ENCODE measurements at regions not wholly inside any gene's neighbourhood (a gene's known extent, or its start where the extent isn't known, plus 50 kb on each side); places are given as distances from the start of the nearest gene placed in this dataset.
"Not testable (repeated sequence)": the region's sequence is repeated elsewhere in the genome, so short reads cannot be mapped to it uniquely, and the experiment has no call there.

- Histone ChIP-seq H3K9ac (no peak overlapping the region), H3K4me2 (ENCODE audit: low read length) (no peak overlapping the region), H3K4me1 (no peaks in the 10 kb centered on the region), H3K27me3 (ENCODE audit: control insufficient read depth, insufficient read depth, low read length) (no peaks in the 10 kb centered on the region), H3K4me3 (ENCODE audit: low read depth, low read length) (no peak overlapping the region), H3K79me2 (no peaks in the 10 kb centered on the region), H3K27ac (no peak overlapping the region), H3K36me3 (ENCODE audit: control insufficient read depth, insufficient read depth, low read length) (no peaks in the 10 kb centered on the region), H3K9me3 (ENCODE audit: control insufficient read depth, low read length) (no peaks in the 10 kb centered on the region), H2AFZ (no peak overlapping the region)
- TF ChIP-seq CTCF (IDR thresholded peaks at IDR 0.05): no peak
Measured at GRCh38 chr2:118423776-118424175, 335.5 kb downstream of the INSIG2 start.

- Histone ChIP-seq H3K27me3 (ENCODE audit: control insufficient read depth, insufficient read depth, low read length) (no peaks in the 10 kb centered on the region), H3K4me1 (no peaks in the 10 kb centered on the region), H3K4me3 (ENCODE audit: low read depth, low read length) (no peak overlapping the region), H3K9me3 (ENCODE audit: control insufficient read depth, low read length) (no peaks in the 10 kb centered on the region), H3K27ac (no peak overlapping the region), H2AFZ (no peak overlapping the region), H3K9ac (no peak overlapping the region), H3K79me2 (no peaks in the 10 kb centered on the region), H3K36me3 (ENCODE audit: control insufficient read depth, insufficient read depth, low read length) (no peaks in the 10 kb centered on the region), H3K4me2 (ENCODE audit: low read length) (no peak overlapping the region)
- TF ChIP-seq CTCF (IDR thresholded peaks at IDR 0.05): no peak
Measured at GRCh38 chr2:118421648-118422047, 333.4 kb downstream of the INSIG2 start.

GRCh38 chr2:118417406-118418120 lies 329.3 kb downstream of the INSIG2 start:
- H3K9me3 ChIP-seq (ENCODE audit: control insufficient read depth, low read length): no peaks in the 10 kb centered on the region
- TF ChIP-seq CTCF (IDR thresholded peaks at IDR 0.05): no peak
- no peak overlapping the region for H3K4me3 ChIP-seq (ENCODE audit: low read depth, low read length)

GRCh38 chr2:118415186-118415585 lies 326.9 kb downstream of the INSIG2 start:
- not testable (repeated sequence) for H3K4me1 ChIP-seq; H3K79me2 ChIP-seq; H3K27me3 ChIP-seq (ENCODE audit: control insufficient read depth, insufficient read depth, low read length); H3K9me3 ChIP-seq (ENCODE audit: control insufficient read depth, low read length); H3K27ac ChIP-seq; H3K36me3 ChIP-seq (ENCODE audit: control insufficient read depth, insufficient read depth, low read length); H3K4me3 ChIP-seq (ENCODE audit: low read depth, low read length); H3K4me2 ChIP-seq (ENCODE audit: low read length); H2AFZ ChIP-seq; H3K9ac ChIP-seq

More at GRCh38 chr2:118417406-118418120, 329.3 kb downstream of the INSIG2 start:
- no peak overlapping the region for H3K4me2 ChIP-seq (ENCODE audit: low read length)
- H3K79me2 ChIP-seq: no peaks in the 10 kb centered on the region
- no peak overlapping the region for H2AFZ ChIP-seq
- no peaks in the 10 kb centered on the region for H3K27me3 ChIP-seq (ENCODE audit: control insufficient read depth, insufficient read depth, low read length)
- H3K27ac ChIP-seq: no peak overlapping the region
- no peaks in the 10 kb centered on the region for H3K36me3 ChIP-seq (ENCODE audit: control insufficient read depth, insufficient read depth, low read length)
- no peak overlapping the region for H3K9ac ChIP-seq
- H3K4me1 ChIP-seq: no peaks in the 10 kb centered on the region

- Histone ChIP-seq H2AFZ (no peak overlapping the region), H3K4me1 (no peaks in the 10 kb centered on the region), H3K4me3 (ENCODE audit: low read depth, low read length) (no peak overlapping the region), H3K9ac (no peak overlapping the region), H3K27ac (no peak overlapping the region), H3K36me3 (ENCODE audit: control insufficient read depth, insufficient read depth, low read length) (no peaks in the 10 kb centered on the region), H3K9me3 (ENCODE audit: control insufficient read depth, low read length) (no peaks in the 10 kb centered on the region), H3K27me3 (ENCODE audit: control insufficient read depth, insufficient read depth, low read length) (no peaks in the 10 kb centered on the region), H3K79me2 (no peaks in the 10 kb centered on the region), H3K4me2 (ENCODE audit: low read length) (no peak overlapping the region)
- no peak for TF ChIP-seq CTCF (IDR thresholded peaks at IDR 0.05)
Measured at GRCh38 chr2:118403658-118404451, 315.6 kb downstream of the INSIG2 start.

All from parathyroid adenoma (tissue), 2 donors.